GM23338 (cell line): ENCODE measurements at regions not wholly inside any gene's neighbourhood (a gene's known extent, or its start where the extent isn't known, plus 50 kb on each side); places are given as distances from the start of the nearest gene placed in this dataset.

Source experiments
- ATAC-seq: fragments of 200-7000 bp; cut with Tn5 transposase; 3 replicates; pipeline ENCODE4 v1.9.1; 2020
- DNase-seq: peaks from one replicate; pipeline ENCODE4 v3.0.0-alpha.2; 2015; ENCODE audit warnings: low spot score
- H2AFZ ChIP-seq: fragments of 200-600 bp; sonication (generic); 2 replicates; pipeline ENCODE4 v1.8.0; 2016; ENCODE audit warnings: antibody characterized with exemption, mild to moderate bottlenecking, moderate library complexity
- H3F3A ChIP-seq: fragments of 200-600 bp; sonication (generic); replicated peaks from 2 replicates; pipeline ENCODE4 v1.8.0; 2017; ENCODE audit warnings: antibody characterized with exemption, mixed run types, low read depth
- H3K27ac ChIP-seq: fragments of 200-600 bp; sonication (generic); 2 replicates; pipeline ENCODE4 v1.6.1; 2016; ENCODE audit warnings: low read depth
- H3K27me3 ChIP-seq: fragments of 200-600 bp; sonication (generic); 2 replicates; pipeline ENCODE4 v1.8.0; 2016; ENCODE audit warnings: mild to moderate bottlenecking, mixed run types, moderate library complexity; ENCODE audit not compliant: insufficient read depth
- H3K36me3 ChIP-seq: fragments of 200-600 bp; sonication (generic); 2 replicates; pipeline ENCODE4 v1.8.0; 2016; ENCODE audit warnings: mild to moderate bottlenecking; ENCODE audit not compliant: insufficient read depth
- H3K4me1 ChIP-seq: fragments of 200-600 bp; sonication (generic); 2 replicates; pipeline ENCODE4 v1.8.0; 2016; ENCODE audit warnings: mild to moderate bottlenecking, moderate library complexity; ENCODE audit not compliant: insufficient read depth
- H3K4me2 ChIP-seq: fragments of 200-600 bp; sonication (generic); 2 replicates; pipeline ENCODE4 v1.7.1; 2017; ENCODE audit warnings: mixed run types
- H3K4me3 ChIP-seq: fragments of 200-600 bp; sonication (generic); 2 replicates; pipeline ENCODE4 v1.6.1; 2016; ENCODE audit warnings: mixed run types
- H3K79me2 ChIP-seq: fragments of 200-600 bp; sonication (generic); replicated peaks from 2 replicates; pipeline ENCODE4 v1.8.0; 2017; ENCODE audit warnings: mild to moderate bottlenecking; ENCODE audit not compliant: insufficient read depth
- H3K9me2 ChIP-seq: fragments of 200-600 bp; sonication (generic); 2 replicates; pipeline ENCODE4 v1.8.0; 2017; ENCODE audit not compliant: insufficient read depth
- H4K20me1 ChIP-seq: fragments of 200-600 bp; sonication (generic); replicated peaks from 2 replicates; pipeline ENCODE4 v1.8.0; 2017; ENCODE audit warnings: mild to moderate bottlenecking; ENCODE audit not compliant: insufficient read depth
- H3K27ac Mint-ChIP-seq: 2 replicates; pipeline ENCODE4 v1.8.0; 2020; ENCODE audit warnings: inconsistent platforms, mild to moderate bottlenecking, moderate library complexity, mixed read lengths
- H3K27me3 Mint-ChIP-seq: 3 replicates; pipeline ENCODE4 v1.8.0; 2022; ENCODE audit warnings: low read depth, mild to moderate bottlenecking, moderate library complexity, mixed read lengths, inconsistent platforms; ENCODE audit not compliant: insufficient read depth, poor library complexity
- H3K36me3 Mint-ChIP-seq: 3 replicates; pipeline ENCODE4 v1.8.0; 2021; ENCODE audit warnings: low read depth, mild to moderate bottlenecking, inconsistent platforms, moderate library complexity, mixed read lengths
- H3K4me1 Mint-ChIP-seq: 3 replicates; pipeline ENCODE4 v1.8.0; 2020; ENCODE audit warnings: mild to moderate bottlenecking, inconsistent platforms, mixed read lengths
- H3K4me3 Mint-ChIP-seq: 3 replicates; pipeline ENCODE4 v1.8.0; 2021; ENCODE audit warnings: moderate library complexity, mild to moderate bottlenecking, inconsistent platforms, mixed read lengths
- H3K9me3 Mint-ChIP-seq: 3 replicates; pipeline ENCODE4 v1.8.0; 2020; ENCODE audit warnings: moderate library complexity, mild to moderate bottlenecking, inconsistent platforms, mixed read lengths
- CREB1 ChIP-seq: fragments of 250-450 bp; sonication (Bioruptor Pico); IDR thresholded peaks from 2 replicates; pipeline ENCODE4 v1.5.0; 2020; ENCODE audit warnings: low read depth, mild to moderate bottlenecking, moderate library complexity
- EZH2 ChIP-seq: fragments of 200-600 bp; sonication (generic); IDR thresholded peaks from one replicate; pipeline ENCODE4 v1.8.0; 2017; ENCODE audit warnings: antibody characterized with exemption, mild to moderate bottlenecking, low read depth; ENCODE audit not compliant: unreplicated experiment
- EZH2phosphoT487 ChIP-seq: fragments of 200-600 bp; sonication (generic); IDR thresholded peaks from one replicate; pipeline ENCODE4 v1.8.1; 2018; ENCODE audit warnings: antibody characterized with exemption; ENCODE audit not compliant: unreplicated experiment
- JUNB ChIP-seq: IDR thresholded peaks from one replicate; pipeline ENCODE4 v1.6.1; 2016; ENCODE audit warnings: antibody characterized with exemption; ENCODE audit not compliant: unreplicated experiment
- NANOG ChIP-seq: IDR thresholded peaks from 2 replicates; pipeline ENCODE4 v1.6.1; 2016; ENCODE audit warnings: antibody characterized with exemption, borderline replicate concordance
- POLR2AphosphoS5 ChIP-seq: IDR thresholded peaks from 2 replicates; pipeline ENCODE4 v1.6.1; 2016; ENCODE audit warnings: antibody characterized with exemption, low read depth
- REST ChIP-seq: IDR thresholded peaks from one replicate; pipeline ENCODE4 v1.6.1; 2018; ENCODE audit warnings: antibody characterized with exemption; ENCODE audit not compliant: unreplicated experiment
- STAT1 ChIP-seq: IDR thresholded peaks from one replicate; pipeline ENCODE4 v1.6.1; 2016; ENCODE audit warnings: antibody characterized with exemption; ENCODE audit not compliant: unreplicated experiment
- ZNF114 ChIP-seq: fragments of 250-450 bp; sonication (Bioruptor Pico); IDR thresholded peaks from 2 replicates; pipeline ENCODE4 v1.5.0; 2020; ENCODE audit warnings: mild to moderate bottlenecking, moderate library complexity
- ZNF331 ChIP-seq: fragments of 250-450 bp; sonication (Bioruptor Pico); IDR thresholded peaks from 2 replicates; pipeline ENCODE4 v1.5.0; 2020; ENCODE audit warnings: low read depth, mild to moderate bottlenecking, moderate library complexity
- ZNF462 ChIP-seq: fragments of 250-450 bp; sonication (Bioruptor Pico); IDR thresholded peaks from 2 replicates; pipeline ENCODE4 v1.5.0; 2020; ENCODE audit warnings: mild to moderate bottlenecking, moderate library complexity
- TF ChIP-seq, protein P1 (sequence below), 2 experiments: fragments of 200-600 bp in 1 of 2; sonication (generic) in 1 of 2; conservative IDR thresholded peaks; 2 replicates each; pipeline versions ENCODE4 v1.5.1 to v1.6.1; 2016 to 2017; ENCODE audit warnings: antibody characterized with exemption in 2 of 2, low read depth in 2 of 2, mild to moderate bottlenecking in 2 of 2, moderate library complexity in 1 of 2
- TF ChIP-seq, protein P2 (sequence below): IDR thresholded peaks from 2 replicates; pipeline ENCODE4 v1.6.1; 2016; ENCODE audit warnings: antibody characterized with exemption

DNA sequence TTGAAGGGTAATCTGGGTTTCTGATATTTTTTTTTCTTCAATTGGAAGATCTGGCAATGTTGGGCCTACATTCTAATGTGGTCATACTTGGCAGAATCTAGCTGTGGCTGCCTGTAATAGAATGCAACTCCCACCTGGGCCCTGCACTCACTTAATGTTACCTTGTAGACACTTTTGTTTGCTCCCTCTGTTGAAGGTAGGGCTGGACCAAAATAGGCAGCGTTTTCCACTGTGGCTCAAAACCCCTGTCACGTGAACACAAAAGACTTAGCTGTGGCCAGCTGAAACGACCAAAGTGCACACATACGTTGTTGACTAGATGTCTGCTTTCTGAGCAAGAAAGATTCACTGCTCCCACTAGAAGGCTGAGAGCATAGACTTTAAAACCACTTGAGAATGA lies 117.6 kb upstream of the HMHB1 start:
- DNase-seq (no peak), ATAC-seq (no peak)

More for the DNA sequence above, 117.6 kb upstream of the HMHB1 start:
- Histone ChIP-seq H3K79me2 (no peaks in the 10 kb centered on the region), H3F3A (no peaks in the 10 kb centered on the region), H3K27ac (no peak overlapping the region), H3K27me3 (no peaks in the 10 kb centered on the region), H3K4me2 (no peak overlapping the region), H2AFZ (peak overlapping the region; percentile 28; the same call in 1 of the 2 replicates), H3K4me1 (no peaks in the 10 kb centered on the region), H3K4me3 (no peak overlapping the region), H3K9me2 (no peaks in the 10 kb centered on the region), H4K20me1 (no peaks in the 10 kb centered on the region), H3K36me3 (no peaks in the 10 kb centered on the region)
- Mint-ChIP-seq H3K4me1 (no peaks in the 10 kb centered on the region), H3K9me3 (no peaks in the 10 kb centered on the region), H3K27me3 (peaks cover 2% of the 10 kb centered on the region), H3K27ac (no peak overlapping the region), H3K4me3 (no peak overlapping the region), H3K36me3 (no peaks in the 10 kb centered on the region)
- no peak for TF ChIP-seq STAT1
- no peak for TF ChIP-seq POLR2AphosphoS5
- TF ChIP-seq, protein P1, sequence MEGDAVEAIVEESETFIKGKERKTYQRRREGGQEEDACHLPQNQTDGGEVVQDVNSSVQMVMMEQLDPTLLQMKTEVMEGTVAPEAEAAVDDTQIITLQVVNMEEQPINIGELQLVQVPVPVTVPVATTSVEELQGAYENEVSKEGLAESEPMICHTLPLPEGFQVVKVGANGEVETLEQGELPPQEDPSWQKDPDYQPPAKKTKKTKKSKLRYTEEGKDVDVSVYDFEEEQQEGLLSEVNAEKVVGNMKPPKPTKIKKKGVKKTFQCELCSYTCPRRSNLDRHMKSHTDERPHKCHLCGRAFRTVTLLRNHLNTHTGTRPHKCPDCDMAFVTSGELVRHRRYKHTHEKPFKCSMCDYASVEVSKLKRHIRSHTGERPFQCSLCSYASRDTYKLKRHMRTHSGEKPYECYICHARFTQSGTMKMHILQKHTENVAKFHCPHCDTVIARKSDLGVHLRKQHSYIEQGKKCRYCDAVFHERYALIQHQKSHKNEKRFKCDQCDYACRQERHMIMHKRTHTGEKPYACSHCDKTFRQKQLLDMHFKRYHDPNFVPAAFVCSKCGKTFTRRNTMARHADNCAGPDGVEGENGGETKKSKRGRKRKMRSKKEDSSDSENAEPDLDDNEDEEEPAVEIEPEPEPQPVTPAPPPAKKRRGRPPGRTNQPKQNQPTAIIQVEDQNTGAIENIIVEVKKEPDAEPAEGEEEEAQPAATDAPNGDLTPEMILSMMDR (conservative IDR thresholded peaks at IDR 0.05; ENCODE audit: low read depth in 2 of 2), result no peak
- TF ChIP-seq EZH2phosphoT487, result no peak
- TF ChIP-seq ZNF462 (CRISPR knock-in tag), result no peak
- TF ChIP-seq CREB1 (CRISPR knock-in tag), result no peak
- TF ChIP-seq, protein P2, sequence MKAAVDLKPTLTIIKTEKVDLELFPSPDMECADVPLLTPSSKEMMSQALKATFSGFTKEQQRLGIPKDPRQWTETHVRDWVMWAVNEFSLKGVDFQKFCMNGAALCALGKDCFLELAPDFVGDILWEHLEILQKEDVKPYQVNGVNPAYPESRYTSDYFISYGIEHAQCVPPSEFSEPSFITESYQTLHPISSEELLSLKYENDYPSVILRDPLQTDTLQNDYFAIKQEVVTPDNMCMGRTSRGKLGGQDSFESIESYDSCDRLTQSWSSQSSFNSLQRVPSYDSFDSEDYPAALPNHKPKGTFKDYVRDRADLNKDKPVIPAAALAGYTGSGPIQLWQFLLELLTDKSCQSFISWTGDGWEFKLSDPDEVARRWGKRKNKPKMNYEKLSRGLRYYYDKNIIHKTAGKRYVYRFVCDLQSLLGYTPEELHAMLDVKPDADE, result no peak
- TF ChIP-seq NANOG, result no peak
- TF ChIP-seq EZH2, result no peak
- no peak for TF ChIP-seq ZNF331
- no peak for TF ChIP-seq JUNB
- no peak for TF ChIP-seq REST
- TF ChIP-seq ZNF114 (CRISPR knock-in tag), result no peak
